GM21786 (cell line): ENCODE measurements at regions not wholly inside any gene's neighbourhood (a gene's known extent, or its start where the extent isn't known, plus 50 kb on each side); places are given as distances from the start of the nearest gene placed in this dataset.

Experiments
- ATAC-seq: cut with Tn5 transposase; IDR thresholded peaks from one replicate; pipeline ENCODE4 v1.9.1; 2021; ENCODE audit not compliant: unreplicated experiment

- no peak for ATAC-seq
Measured at GRCh38 chr2:200136655-200137054, 169.8 kb upstream of the SPATS2L start.

- ATAC-seq: no peak
Measured at GRCh38 chr2:200137271-200137670, 169.2 kb upstream of the SPATS2L start.

- ATAC-seq: no peak
Measured at GRCh38 chr2:200137691-200138090, 168.8 kb upstream of the SPATS2L start.

DNA sequence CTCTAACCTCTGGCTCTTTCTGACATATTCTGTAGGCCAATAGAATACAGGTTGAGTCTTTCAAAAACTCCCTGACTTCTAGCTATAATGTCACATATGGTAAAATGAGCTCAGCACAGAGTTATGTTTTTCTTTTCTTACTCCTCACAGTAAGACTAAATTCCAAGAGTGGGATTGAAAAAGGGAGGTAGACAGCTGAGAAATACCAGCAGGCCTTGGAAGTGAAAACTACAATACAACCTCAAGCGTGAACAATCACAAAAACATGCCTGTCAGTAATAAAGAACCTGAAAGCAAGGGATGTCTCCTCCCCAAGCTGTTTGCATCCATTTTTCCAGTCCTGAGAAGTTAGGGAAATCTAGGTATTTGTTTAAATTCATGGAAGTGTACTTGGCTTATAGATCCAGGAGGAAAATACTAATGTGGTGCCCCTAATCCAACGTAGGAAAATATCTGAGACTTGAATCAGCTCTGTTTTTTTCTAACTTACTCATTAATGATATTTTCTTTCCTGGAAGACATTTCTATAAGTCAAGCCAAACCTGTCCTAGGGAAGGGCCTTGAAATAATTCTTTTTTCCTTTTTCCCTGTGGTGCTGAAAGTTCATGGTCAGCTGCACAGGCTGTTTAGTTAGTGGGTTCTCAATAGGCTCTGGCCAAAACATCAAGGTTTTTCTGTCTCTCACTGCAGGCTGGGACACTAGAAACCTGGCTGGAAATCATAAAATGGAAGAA, 167.9 kb upstream of the SPATS2L start:
- no peak for ATAC-seq

DNA sequence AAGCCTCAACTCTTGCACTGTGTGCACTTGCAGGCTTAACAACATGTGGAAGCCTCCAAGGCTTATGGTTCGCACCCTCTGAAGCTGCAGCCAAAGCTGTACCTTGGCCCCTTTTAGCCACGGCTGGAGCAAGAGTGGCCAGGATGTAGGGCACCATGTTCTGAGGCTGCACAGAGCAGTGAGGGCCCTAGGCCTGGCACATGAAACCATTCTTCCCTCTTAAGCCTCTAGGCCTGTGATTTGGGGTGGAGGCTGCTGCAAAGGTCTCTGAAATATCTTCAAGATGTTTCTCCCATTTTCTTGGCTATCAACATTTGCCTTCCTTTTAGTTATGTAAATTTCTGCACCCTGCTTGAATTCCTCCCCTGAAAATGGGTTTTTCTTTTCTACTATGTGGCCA, 161.9 kb upstream of the SPATS2L start:
- ATAC-seq: no peak

GRCh38 chr2:200146501-200146900, 160.0 kb upstream of the SPATS2L start:
- ATAC-seq: no peak

DNA sequence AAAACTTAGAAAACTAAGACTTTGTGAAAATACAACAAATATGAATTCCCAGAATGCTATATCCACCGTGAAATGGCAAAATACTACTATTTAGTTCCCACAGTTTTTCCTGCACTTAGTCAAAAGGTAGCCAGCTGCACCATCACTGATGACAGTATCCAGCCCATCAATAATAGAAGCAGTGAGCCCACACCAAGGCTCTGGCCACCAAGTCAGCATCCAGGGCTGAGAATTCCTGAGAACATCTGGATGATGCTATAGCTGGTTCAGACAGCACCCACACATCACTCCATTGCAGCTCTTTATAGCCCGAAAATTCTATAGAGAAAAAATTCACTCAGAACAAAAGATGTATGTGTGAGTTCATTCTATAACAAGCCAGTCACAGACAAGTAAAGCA, 159.1 kb upstream of the SPATS2L start:
- ATAC-seq: no peak

- ATAC-seq: no peak
Measured at GRCh38 chr2:200148366-200148765, 158.1 kb upstream of the SPATS2L start.

GRCh38 chr2:200150411-200151086, 155.9 kb upstream of the SPATS2L start:
- no peak for ATAC-seq

GRCh38 chr2:200155652-200156051, 150.8 kb upstream of the SPATS2L start:
- no peak for ATAC-seq

GRCh38 chr2:200156166-200156835, 150.2 kb upstream of the SPATS2L start:
- ATAC-seq: no peak

- no peak for ATAC-seq
Measured at GRCh38 chr2:200158647-200159356, 147.7 kb upstream of the SPATS2L start.

- ATAC-seq: no peak
Measured at GRCh38 chr2:200159357-200159707, 147.2 kb upstream of the SPATS2L start.

GRCh38 chr2:200159829-200160781, 146.4 kb upstream of the SPATS2L start:
- ATAC-seq: no peak

DNA sequence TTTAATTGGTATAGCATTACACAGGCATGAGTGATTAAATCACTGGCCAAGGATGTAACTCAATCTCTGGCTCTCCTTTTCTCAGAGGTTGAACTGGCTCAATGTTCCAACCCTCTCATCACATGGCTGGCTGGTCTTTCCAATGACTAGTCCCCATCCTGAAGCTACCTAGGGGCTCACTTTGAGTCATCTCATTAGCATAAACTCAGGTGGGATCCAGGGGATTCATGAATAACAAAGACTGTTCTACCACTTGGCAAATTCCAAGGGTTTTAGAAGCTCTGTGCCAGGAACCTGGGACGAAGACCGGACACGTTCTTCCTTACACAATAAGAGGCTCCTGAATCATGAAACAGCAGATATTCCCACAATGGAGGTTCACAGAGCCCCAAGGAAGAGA, 145.0 kb upstream of the SPATS2L start:
- no peak for ATAC-seq

GRCh38 chr2:200165687-200166086, 140.8 kb upstream of the SPATS2L start:
- no peak for ATAC-seq

DNA sequence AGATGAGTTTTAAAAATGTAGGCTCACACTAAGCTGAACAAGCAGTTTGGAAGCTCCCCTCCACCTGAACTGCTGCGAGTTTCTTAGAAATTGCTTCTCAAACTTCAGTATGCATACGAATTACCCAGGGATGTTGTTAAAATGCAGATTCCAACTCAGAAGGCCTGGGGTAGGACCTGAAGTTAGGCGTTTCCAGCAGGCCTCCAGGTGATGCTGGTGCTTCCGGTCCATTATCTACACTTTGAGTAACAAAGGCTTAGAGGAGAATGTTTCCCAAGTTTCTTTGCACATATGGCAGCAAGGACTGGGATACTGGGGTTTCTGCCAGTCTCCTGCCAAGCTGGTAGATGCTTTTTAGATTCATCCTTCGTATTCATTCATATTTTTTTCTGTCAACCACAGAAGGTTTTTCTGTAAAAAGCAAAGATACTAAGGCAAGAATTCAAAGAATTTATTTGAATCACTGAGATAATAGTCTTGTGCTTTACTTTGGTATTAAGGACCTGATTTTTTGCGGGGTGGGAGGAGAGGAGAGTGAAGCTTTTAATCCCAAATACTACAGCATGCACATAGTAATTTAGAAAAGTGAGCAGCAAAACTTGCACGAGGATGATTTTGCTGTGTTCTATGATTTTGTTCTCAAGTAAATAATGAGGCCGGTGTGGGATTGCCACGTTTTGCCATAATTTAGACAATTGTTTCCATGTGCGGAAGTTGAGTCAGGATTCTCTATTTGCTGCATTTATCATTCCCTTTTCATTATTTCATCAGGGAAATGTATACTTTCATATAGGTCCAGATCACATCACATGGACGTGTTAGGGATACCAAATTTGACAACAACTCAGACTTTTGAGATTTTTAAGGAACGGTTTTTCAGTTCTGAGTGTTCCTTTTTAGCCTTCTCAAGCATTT, 137.6 kb upstream of the SPATS2L start:
- ATAC-seq: no peak

- ATAC-seq: no peak
Measured at GRCh38 chr2:200170221-200170620, 136.3 kb upstream of the SPATS2L start.

GRCh38 chr2:200171731-200172482, 134.6 kb upstream of the SPATS2L start:
- no peak for ATAC-seq
